SK-N-SH (cell line): ENCODE measurements at regions not wholly inside any gene's neighbourhood (a gene's known extent, or its start where the extent isn't known, plus 50 kb on each side); places are given as distances from the start of the nearest gene placed in this dataset.

Experiments
- CTCF ChIA-PET: fragments of 300-600, 350-600 bp; formaldehyde crosslinking; extraction: SDS; loops from one replicate; lab custom pipeline; 2021; lab: Yijun Ruan, JAX
- POLR2A ChIA-PET: fragments of 350-600 bp; sonication (Branson Sonifier 250); formaldehyde crosslinking; extraction: SDS; loops from one replicate; lab custom pipeline; 2020; ENCODE audit warnings: antibody characterized with exemption, inconsistent platforms; lab: Yijun Ruan, JAX
- DNase-seq: peaks from one replicate; pipeline ENCODE4 v3.0.0; 2012
- H2AFZ ChIP-seq: fragments of 200-600 bp; sonication (generic); 2 replicates; pipeline ENCODE4 v1.8.1; 2016; ENCODE audit warnings: antibody characterized with exemption, mild to moderate bottlenecking, low read depth
- H3F3A ChIP-seq: fragments of 200-600 bp; sonication (generic); replicated peaks from 2 replicates; pipeline ENCODE3; 2016; ENCODE audit warnings: antibody characterized with exemption, mild to moderate bottlenecking; ENCODE audit not compliant: insufficient read depth
- H3K27ac ChIP-seq, 2 experiments: fragments of 200-500 bp in 1 of 2; fragments of 200-600 bp in 1 of 2; sonication (Bioruptor generic) in 1 of 2; sonication (generic), shearing (Covaris generic) in 1 of 2; 2 replicates each; pipeline versions ENCODE4 v1.5.1 to v1.6.1; 2014 to 2016; ENCODE audit warnings: low read depth in 2 of 2, inconsistent platforms in 1 of 2, low read length in 1 of 2, mild to moderate bottlenecking in 1 of 2, mixed read lengths in 1 of 2
- H3K27me3 ChIP-seq: fragments of 200-600 bp; sonication (generic), shearing (Covaris generic); 2 replicates; pipeline ENCODE4 v1.6.1; 2016; ENCODE audit warnings: mixed run types; ENCODE audit not compliant: insufficient read depth
- H3K36me3 ChIP-seq, 2 experiments: fragments of 200-500 bp in 1 of 2; fragments of 200-600 bp in 1 of 2; sonication (Bioruptor generic) in 1 of 2; sonication (generic) in 1 of 2; replicated peaks in 1 of 2; 2 replicates each; pipeline versions ENCODE3 to v1.5.1; 2014 to 2016; ENCODE audit warnings: low read length in 1 of 2, mild to moderate bottlenecking in 1 of 2; ENCODE audit not compliant: insufficient read depth in 2 of 2, control insufficient read depth in 1 of 2
- H3K4me1 ChIP-seq, 2 experiments: fragments of 200-500 bp in 1 of 2; fragments of 200-600 bp in 1 of 2; sonication (Bioruptor generic) in 1 of 2; sonication (generic), shearing (Covaris generic) in 1 of 2; 2 replicates each; pipeline versions ENCODE4 v1.5.1 to v1.6.1; 2014 to 2016; ENCODE audit warnings: low read depth in 1 of 2, low read length in 1 of 2, mixed run types in 1 of 2; ENCODE audit not compliant: insufficient read depth in 2 of 2, control insufficient read depth in 1 of 2
- H3K4me2 ChIP-seq: fragments of 200-600 bp; sonication (generic), shearing (Covaris generic); 2 replicates; pipeline ENCODE4 v1.6.1; 2017; ENCODE audit warnings: mixed run types
- H3K4me3 ChIP-seq, 2 experiments: fragments of 200-500 bp in 1 of 2; fragments of 200-600 bp in 1 of 2; sonication (Bioruptor generic) in 1 of 2; sonication (generic), shearing (Covaris generic) in 1 of 2; 2 replicates each; pipeline versions ENCODE4 v1.5.1 to v1.8.1; 2014 to 2016; ENCODE audit warnings: low read depth in 2 of 2, inconsistent platforms in 1 of 2, low read length in 1 of 2, mild to moderate bottlenecking in 1 of 2, mixed read lengths in 1 of 2, moderate library complexity in 1 of 2
- H3K79me2 ChIP-seq: fragments of 200-600 bp; sonication (generic); 2 replicates; pipeline ENCODE4 v1.8.1; 2017; ENCODE audit warnings: mild to moderate bottlenecking; ENCODE audit not compliant: insufficient read depth
- H3K9ac ChIP-seq: fragments of 200-600 bp; sonication (generic); 2 replicates; pipeline ENCODE4 v1.6.1; 2017; ENCODE audit warnings: mixed run types
- H3K9me2 ChIP-seq: fragments of 200-600 bp; sonication (generic); 2 replicates; pipeline ENCODE4 v1.6.1; 2017; ENCODE audit warnings: mixed run types
- H3K9me3 ChIP-seq: fragments of 200-600 bp; sonication (generic); 2 replicates; pipeline ENCODE4 v1.6.1; 2017; ENCODE audit warnings: mixed run types, mild to moderate bottlenecking, moderate library complexity
- H4K20me1 ChIP-seq: fragments of 200-600 bp; sonication (generic); 2 replicates; pipeline ENCODE4 v1.6.1; 2017; ENCODE audit warnings: mild to moderate bottlenecking, mixed run types; ENCODE audit not compliant: insufficient read depth
- EZH2phosphoT487 ChIP-seq: fragments of 200-600 bp; sonication (generic); IDR thresholded peaks from 2 replicates; pipeline ENCODE4 v1.6.1; 2017; ENCODE audit warnings: low read depth, mixed run types, mild to moderate bottlenecking, antibody characterized with exemption, moderate library complexity, borderline replicate concordance
- FOXM1 ChIP-seq: IDR thresholded peaks from 2 replicates; pipeline ENCODE4 v1.4.0; 2012; ENCODE audit warnings: low read depth, mild to moderate bottlenecking
- MEF2A ChIP-seq: IDR thresholded peaks from 2 replicates; pipeline ENCODE4 v1.4.0; 2012; ENCODE audit warnings: low read depth, borderline replicate concordance
- RCOR1 ChIP-seq: fragments of 150-350 bp; IDR thresholded peaks from 2 replicates; pipeline ENCODE4 v1.6.1; 2017; ENCODE audit warnings: antibody characterized with exemption, low read length
- RFX5 ChIP-seq: IDR thresholded peaks from 2 replicates; pipeline ENCODE4 v1.6.1; 2012; ENCODE audit warnings: mild to moderate bottlenecking, improper control_type of control experiment, low read length
- WGBS: methylation state at CpG from one replicate; pipeline ENCODE4 v1.1.6; 2017; ENCODE audit warnings: low lambda C conversion rate; 5-methylcytosine and 5-hydroxymethylcytosine counted together
- TF ChIP-seq, protein P1 (sequence below): IDR thresholded peaks from 2 replicates; pipeline ENCODE4 v1.4.0; 2012; ENCODE audit warnings: low read depth
- TF ChIP-seq, protein P2 (sequence below): fragments of 150-350 bp; IDR thresholded peaks from 2 replicates; pipeline ENCODE4 v1.6.1; 2016; ENCODE audit warnings: mild to moderate bottlenecking, low read depth, low read length
- TF ChIP-seq, protein P3 (sequence below): IDR thresholded peaks from 2 replicates; pipeline ENCODE4; 2012

DNA sequence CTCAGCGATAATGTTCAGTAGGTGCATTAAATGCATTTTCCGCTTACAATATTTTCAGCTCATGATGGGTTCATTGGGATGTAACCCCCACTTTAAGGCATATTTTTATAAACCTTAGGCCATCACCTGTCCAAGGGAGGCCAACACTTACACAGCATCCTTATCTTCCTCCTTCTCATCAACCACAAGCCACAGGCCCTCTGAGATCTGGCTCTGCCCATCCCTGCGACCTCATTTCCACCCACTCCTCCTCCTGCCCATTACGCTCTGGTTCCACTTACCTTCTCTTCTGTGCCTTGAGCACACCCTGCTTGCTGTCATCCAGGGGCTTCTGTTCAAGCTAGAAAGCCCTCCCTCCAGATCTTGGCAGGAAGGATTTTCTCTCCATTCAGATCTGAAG, 93.2 kb downstream of the EGLN3 start (continued):
- TF ChIP-seq, protein P1, sequence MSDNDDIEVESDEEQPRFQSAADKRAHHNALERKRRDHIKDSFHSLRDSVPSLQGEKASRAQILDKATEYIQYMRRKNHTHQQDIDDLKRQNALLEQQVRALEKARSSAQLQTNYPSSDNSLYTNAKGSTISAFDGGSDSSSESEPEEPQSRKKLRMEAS = no peak

DNA sequence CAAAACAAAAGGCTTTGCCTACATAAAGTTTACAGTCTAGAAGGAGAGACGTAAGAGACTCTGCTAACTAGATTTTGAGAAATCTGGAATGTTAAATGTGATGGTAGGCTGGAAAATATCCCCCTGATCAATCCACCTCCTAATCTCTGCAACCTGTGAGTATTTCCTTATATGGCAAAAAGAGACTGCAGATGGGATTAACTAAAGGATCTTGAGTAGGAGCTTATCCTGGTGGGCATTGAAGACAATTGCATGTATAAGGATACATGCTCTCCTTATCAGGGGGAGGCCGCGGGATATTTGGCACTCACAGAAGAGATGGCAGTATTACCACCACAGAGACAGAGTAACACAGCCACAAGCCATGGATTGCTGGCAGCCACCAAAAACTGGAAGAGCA, 95.2 kb downstream of the EGLN3 start:
- Histone ChIP-seq H2AFZ (no peak overlapping the region), H3K27ac (no peak overlapping the region), H3K4me2 (no peak overlapping the region)
- DNase-seq = no peak
- 83% methylated on average over 3 of the region's 3 CpGs for WGBS
- CTCF ChIA-PET = interaction anchor here (1.0 kb wide), 1 partner anchor 18 kb away, joined by 3 read pairs; no protein-coding TSS in a partner anchor
- POLR2A ChIA-PET = no interaction called here
- TF ChIP-seq, protein P2, sequence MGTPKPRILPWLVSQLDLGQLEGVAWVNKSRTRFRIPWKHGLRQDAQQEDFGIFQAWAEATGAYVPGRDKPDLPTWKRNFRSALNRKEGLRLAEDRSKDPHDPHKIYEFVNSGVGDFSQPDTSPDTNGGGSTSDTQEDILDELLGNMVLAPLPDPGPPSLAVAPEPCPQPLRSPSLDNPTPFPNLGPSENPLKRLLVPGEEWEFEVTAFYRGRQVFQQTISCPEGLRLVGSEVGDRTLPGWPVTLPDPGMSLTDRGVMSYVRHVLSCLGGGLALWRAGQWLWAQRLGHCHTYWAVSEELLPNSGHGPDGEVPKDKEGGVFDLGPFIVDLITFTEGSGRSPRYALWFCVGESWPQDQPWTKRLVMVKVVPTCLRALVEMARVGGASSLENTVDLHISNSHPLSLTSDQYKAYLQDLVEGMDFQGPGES = no peak
- TF ChIP-seq EZH2phosphoT487 = no peak
- no peak for TF ChIP-seq RFX5
- TF ChIP-seq, protein P3, sequence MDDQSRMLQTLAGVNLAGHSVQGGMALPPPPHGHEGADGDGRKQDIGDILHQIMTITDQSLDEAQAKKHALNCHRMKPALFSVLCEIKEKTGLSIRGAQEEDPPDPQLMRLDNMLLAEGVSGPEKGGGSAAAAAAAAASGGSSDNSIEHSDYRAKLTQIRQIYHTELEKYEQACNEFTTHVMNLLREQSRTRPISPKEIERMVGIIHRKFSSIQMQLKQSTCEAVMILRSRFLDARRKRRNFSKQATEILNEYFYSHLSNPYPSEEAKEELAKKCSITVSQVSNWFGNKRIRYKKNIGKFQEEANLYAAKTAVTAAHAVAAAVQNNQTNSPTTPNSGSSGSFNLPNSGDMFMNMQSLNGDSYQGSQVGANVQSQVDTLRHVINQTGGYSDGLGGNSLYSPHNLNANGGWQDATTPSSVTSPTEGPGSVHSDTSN = no peak
- TF ChIP-seq MEF2A = no peak
- no peak for TF ChIP-seq RCOR1
- TF ChIP-seq FOXM1 = no peak
- TF ChIP-seq, all 33 proteins: peak for 0
- Histone ChIP-seq H3K4me1 (no peaks in the 10 kb centered on the region), H3K9me3 (no peaks in the 10 kb centered on the region), H3K79me2 (no peaks in the 10 kb centered on the region), H4K20me1 (no peaks in the 10 kb centered on the region), H3K9me2 (no peaks in the 10 kb centered on the region), H3K36me3 (no peaks in the 10 kb centered on the region), H3K4me3 (no peak overlapping the region), H3K9ac (no peak overlapping the region), H3F3A (no peaks in the 10 kb centered on the region), H3K27me3 (peaks cover 6% of the 10 kb centered on the region; the same call in 1 of the 2 replicates)
